ENCODE measurements at regions not wholly inside any gene's neighbourhood (a gene's known extent, or its start where the extent isn't known, plus 50 kb on each side); places are given as distances from the start of the nearest gene placed in this dataset.

DNA sequence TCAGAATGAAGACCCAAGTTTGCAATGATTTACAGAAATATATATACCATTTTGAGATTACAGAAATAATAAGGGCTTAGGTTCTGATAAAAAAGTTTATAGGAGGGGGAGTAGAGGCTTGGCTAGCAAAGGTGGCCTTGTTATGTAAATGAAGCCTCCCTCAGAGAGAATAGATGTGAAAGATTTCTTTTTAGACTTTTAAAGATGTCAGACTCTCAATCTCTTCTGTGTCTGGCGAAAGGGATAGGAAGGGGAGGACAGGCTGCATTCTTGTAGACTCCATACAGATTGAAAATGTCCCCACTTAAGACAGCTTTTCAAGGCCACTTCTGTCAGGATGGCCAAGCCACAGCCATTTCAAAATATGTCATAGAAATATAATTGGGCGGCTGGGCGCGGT is 63.1 kb upstream of the CLINT1 start:
- peaks cover 64% of the 10 kb centered on the region for H3K4me1 ChIP-seq
- in situ Hi-C loops (cut with MboI; ENCODE audit: low sequenced_read_pairs) = no loop called here
- H3K27me3 ChIP-seq (ENCODE audit: low read depth) = no peaks in the 10 kb centered on the region
- DNase-seq (ENCODE audit: low spot score in 2 of 2) = peak; percentile 39 to 87
- H3K36me3 ChIP-seq (replicated peaks) = no peaks in the 10 kb centered on the region
- no peak overlapping the region for H3K4me3 ChIP-seq
- H3K9me3 ChIP-seq = no peaks in the 10 kb centered on the region

DNA sequence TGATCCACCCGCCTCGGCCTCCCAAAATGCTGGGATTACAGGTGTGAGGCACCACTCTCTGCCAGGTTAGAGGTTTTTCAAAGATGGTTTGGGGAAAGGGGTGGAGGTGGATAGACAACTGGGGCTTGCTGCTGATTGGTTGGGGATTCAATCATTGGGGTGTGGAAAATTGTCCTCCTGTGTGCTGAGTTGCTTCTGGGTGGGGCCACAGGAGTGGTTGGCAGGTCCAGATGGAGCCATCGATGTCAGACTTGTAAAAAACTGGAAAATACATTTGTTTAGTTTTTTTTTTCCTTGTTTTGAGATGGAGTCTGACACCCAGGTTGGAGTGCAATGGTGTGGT is 61.9 kb upstream of the CLINT1 start:
- Histone ChIP-seq H3K36me3 (replicated peaks) (no peaks in the 10 kb centered on the region), H3K4me1 (peaks cover 58% of the 10 kb centered on the region)
- in situ Hi-C loops (cut with MboI; ENCODE audit: low sequenced_read_pairs) = no loop called here

DNA sequence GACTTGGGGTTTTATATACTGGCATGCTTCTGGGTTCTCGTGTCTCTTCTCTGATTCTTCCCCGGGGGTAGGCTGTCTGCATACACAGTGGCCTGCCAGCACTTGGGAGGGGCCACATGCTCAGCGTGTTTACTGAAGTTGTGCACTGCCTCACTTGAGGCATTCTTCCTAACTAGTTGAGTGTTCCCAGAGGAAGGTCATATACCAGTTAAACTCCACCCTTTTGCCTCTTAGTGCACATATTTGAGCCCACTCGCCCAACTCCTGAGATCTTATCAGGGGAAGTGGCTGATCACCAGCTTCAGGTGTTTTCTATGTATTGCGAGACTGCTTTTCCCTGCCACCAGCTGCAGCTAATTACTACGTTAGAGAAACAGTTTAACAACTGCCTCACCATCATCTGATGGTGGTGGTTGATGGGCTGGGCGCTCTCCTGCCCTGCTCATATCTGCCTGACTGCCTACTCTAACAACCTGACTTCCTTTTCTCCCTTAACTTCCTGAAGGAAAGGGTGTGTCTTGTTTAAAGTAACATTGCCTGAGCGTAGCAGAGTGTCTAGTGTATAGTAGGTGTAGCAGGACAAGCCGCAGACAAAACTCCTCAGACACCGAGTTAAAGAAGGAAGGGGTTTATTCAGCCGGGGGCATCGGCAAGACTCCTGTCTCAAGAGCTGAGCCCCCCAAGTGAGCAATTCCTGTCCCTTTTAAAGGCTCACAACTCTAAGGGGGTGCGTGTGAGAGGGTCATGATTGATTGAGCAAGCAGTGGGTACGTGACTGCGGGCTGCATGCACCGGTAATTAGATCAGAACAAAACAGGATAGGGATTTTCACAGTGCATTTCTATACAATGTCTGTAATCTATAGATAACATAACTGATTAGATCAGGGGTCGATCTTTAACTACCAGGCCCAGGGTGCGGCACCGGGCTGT is 60.1 kb upstream of the CLINT1 start:
- DNase-seq (ENCODE audit: low spot score in 2 of 2) = peak in 1 of 2 experiments; percentile 34
- Histone ChIP-seq H3K27me3 (ENCODE audit: low read depth) (no peaks in the 10 kb centered on the region; the same call in 1 of the 2 replicates), H3K9me3 (no peaks in the 10 kb centered on the region), H3K36me3 (replicated peaks) (no peaks in the 10 kb centered on the region), H3K4me3 (no peak overlapping the region), H3K4me1 (peaks cover 58% of the 10 kb centered on the region)
- in situ Hi-C loops (cut with MboI; ENCODE audit: low sequenced_read_pairs) = no loop called here

More for the DNA sequence above, 61.9 kb upstream of the CLINT1 start:
- no peak for DNase-seq (ENCODE audit: low spot score in 2 of 2)
- H3K4me3 ChIP-seq = no peak overlapping the region
- no peaks in the 10 kb centered on the region for H3K27me3 ChIP-seq (ENCODE audit: low read depth)
- H3K9me3 ChIP-seq = no peaks in the 10 kb centered on the region

DNA sequence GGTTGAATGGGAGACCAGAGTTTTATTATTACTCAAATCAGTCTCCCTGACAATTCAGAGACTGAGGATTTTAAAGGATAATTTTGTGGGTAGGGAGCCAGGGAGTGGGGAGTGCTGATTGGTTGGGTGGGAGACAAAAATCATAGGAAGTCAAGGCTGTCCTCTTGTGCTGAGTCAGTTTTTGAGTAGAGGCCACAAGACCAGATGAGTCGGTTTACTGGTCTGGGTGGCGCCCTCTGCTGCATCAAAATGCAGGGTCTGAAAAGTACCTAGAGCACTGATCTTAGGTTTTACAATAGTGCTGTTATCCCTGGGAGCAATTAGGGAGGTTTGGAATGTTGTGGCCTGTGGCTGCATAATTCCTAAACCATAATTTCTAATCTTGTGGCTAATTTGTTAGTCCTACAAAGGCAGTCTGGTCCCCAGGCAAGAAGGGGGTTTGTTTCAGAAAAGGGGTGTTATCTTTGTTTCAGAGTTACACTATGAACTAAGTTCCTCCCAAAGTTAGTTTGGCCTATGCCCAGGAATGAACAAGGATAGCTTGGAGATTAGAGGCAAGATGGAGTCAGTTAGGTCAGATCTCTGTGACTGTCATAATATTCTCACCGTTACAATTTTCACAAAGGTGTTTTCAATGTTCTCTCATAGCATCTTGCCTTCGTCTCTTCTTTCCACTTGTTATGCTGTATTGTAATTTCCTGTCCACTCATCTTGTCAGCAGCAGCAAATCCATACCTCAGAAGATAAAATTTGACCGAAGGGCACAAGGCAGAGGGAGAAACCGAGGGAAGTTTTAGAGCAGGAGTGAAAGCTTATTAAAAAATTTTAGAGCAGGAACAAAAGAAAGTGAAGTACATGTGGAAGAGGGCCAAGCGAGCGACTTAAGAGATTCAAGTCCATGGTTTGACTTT is 59.2 kb upstream of the CLINT1 start:
- DNase-seq (ENCODE audit: low spot score in 2 of 2) = peak; percentile 82 to 90
- H3K9me3 ChIP-seq = no peaks in the 10 kb centered on the region
- no peaks in the 10 kb centered on the region; the same call in 1 of the 2 replicates for H3K27me3 ChIP-seq (ENCODE audit: low read depth)
- H3K36me3 ChIP-seq (replicated peaks) = no peaks in the 10 kb centered on the region
- in situ Hi-C loops (cut with MboI; ENCODE audit: low sequenced_read_pairs) = no loop called here
- H3K4me1 ChIP-seq = peaks cover 55% of the 10 kb centered on the region
- no peak overlapping the region for H3K4me3 ChIP-seq

DNA sequence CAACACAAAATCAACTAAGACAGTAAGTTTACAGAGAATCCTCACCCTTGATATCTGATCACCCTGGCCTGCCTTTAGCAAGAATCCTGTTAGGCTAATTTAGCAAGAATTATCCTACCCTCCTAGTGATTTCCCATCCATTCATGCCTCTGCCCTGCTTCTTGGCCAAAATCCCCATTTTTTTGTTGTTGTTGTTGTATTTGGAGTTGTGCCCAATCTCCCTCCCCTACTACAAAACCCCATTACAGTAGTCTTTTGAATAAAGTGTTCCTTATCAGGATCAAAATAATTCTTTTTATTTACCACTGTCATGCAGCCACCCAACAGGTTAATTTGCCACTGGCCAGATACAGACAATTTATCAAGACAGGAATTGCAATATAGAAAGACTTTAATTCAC is 58.5 kb upstream of the CLINT1 start:
- DNase-seq (ENCODE audit: low spot score in 2 of 2) = no peak
- Histone ChIP-seq H3K9me3 (no peaks in the 10 kb centered on the region), H3K4me3 (no peak overlapping the region), H3K27me3 (ENCODE audit: low read depth) (no peaks in the 10 kb centered on the region; the same call in 1 of the 2 replicates), H3K4me1 (peaks cover 53% of the 10 kb centered on the region), H3K36me3 (replicated peaks) (no peaks in the 10 kb centered on the region)
- in situ Hi-C loops (cut with MboI; ENCODE audit: low sequenced_read_pairs) = no loop called here

DNA sequence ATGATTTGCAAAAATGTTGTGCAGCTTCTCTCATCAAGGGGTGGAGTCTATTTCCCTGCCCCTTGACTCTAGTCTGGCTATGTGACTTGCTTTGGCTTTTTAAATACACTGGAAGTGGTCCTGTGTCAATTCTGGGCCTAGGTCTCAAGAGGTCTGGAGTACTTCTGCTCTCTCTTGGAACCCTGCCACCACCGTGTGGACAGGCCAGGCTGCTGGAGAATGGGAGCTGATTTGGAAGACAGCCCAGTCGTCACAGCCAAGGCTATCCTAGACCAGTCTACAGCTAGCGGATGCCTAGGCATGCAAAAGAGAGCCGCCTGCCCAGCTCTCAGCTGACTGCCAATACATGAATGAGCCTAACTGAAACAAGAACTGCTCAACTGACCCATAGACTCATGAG is 56.7 kb upstream of the CLINT1 start:
- peak in 1 of 2 experiments; percentile 51 for DNase-seq (ENCODE audit: low spot score in 2 of 2)
- in situ Hi-C loops (cut with MboI; ENCODE audit: low sequenced_read_pairs) = no loop called here

DNA sequence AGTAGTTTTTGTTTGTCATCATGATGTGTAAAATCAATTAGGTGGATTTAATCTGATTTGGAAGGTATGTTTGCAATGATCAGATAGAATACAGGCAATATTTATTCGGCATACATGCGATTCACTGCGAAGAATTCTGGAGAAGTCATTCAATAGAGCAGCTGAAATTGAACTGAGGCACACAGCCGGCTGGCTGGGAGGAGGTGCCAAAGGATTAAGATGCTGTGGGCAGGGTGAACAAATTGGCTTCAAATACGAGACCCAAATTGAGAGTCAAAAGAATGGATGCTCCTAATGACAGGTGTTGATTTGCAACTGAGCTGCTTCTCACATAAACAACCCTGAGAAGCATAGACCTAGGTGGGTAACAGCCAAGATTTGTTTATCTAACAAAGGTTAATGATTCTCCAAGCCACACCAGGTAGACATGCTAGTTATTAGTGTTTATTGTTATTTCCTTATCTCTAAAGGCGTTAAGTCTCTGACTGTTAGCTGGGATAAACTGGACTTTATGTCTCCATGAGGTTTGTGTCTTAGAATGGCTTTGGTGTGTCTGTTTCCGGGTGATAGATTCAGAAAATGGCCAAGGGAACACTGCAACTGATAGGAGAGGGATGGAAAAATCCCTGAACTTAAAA is 55.3 kb upstream of the CLINT1 start:
- in situ Hi-C loops (cut with MboI; ENCODE audit: low sequenced_read_pairs) = no loop called here
- no peak overlapping the region for H3K4me3 ChIP-seq
- H3K4me1 ChIP-seq = peaks cover 23% of the 10 kb centered on the region
- H3K9me3 ChIP-seq = no peaks in the 10 kb centered on the region
- DNase-seq (ENCODE audit: low spot score in 2 of 2) = no peak
- H3K36me3 ChIP-seq (replicated peaks) = no peaks in the 10 kb centered on the region
- H3K27me3 ChIP-seq (ENCODE audit: low read depth) = no peaks in the 10 kb centered on the region; the same call in 1 of the 2 replicates

More for the DNA sequence above, 56.7 kb upstream of the CLINT1 start:
- Histone ChIP-seq H3K4me3 (no peak overlapping the region), H3K4me1 (peaks cover 34% of the 10 kb centered on the region), H3K36me3 (replicated peaks) (no peaks in the 10 kb centered on the region), H3K27me3 (ENCODE audit: low read depth) (no peaks in the 10 kb centered on the region; the same call in 1 of the 2 replicates), H3K9me3 (no peaks in the 10 kb centered on the region)

DNA sequence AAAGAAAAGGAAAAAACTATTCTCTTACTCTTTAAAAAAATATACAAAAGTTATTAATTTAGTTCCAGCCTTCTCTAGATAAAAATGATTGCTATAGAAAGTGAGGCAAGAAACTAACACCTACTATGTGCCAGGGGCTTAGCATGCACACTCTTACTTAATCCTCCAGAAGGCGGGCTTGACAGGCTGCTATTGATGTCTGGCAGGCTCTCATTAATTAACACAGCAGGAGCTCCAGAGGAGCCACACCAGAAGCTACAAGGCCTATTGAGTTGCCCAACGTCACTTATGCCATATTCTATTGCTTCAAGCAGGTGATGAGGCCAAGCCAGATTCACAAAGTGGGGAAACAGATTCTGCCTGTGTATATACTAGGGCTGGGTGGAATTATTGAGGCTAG is 54.6 kb upstream of the CLINT1 start:
- H3K4me1 ChIP-seq = peaks cover 16% of the 10 kb centered on the region
- in situ Hi-C loops (cut with MboI; ENCODE audit: low sequenced_read_pairs) = no loop called here
- no peak for DNase-seq (ENCODE audit: low spot score in 2 of 2)

DNA sequence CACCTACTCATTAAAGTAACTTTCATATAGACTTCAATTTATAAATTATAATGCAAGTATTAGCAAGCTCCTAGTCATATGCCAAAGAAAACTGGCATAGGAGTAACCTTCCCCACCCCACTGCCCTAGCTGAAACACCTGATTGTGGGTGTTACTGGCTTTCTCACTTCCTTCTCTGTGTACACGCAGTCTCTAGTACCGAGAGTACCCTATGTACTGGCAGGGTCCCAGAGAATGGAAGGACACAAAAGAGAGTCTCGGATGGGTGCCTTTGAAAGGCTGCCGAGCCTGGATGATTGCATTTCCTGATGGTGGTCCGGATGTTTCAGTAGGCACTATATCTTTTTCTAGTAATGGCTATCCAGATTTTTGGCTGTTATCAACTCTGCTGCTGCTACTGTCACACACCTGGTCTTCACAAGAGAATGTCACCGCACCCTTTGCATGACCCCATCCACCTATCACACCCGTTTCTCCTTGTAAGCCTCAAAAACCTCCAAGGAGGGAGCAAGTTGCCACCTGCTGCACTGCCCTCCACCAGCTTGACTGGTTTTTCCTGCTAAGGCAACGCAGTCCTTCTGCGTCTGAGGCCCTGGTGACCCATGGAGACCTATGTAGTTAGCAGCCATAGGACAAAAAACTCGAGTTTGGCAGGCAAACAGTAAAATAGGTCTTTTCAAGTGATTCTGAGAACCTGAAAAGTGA is 53.8 kb upstream of the CLINT1 start:
- H3K9me3 ChIP-seq = no peaks in the 10 kb centered on the region
- H3K4me1 ChIP-seq = peaks cover 8% of the 10 kb centered on the region
- H3K36me3 ChIP-seq (replicated peaks) = no peaks in the 10 kb centered on the region
- in situ Hi-C loops (cut with MboI; ENCODE audit: low sequenced_read_pairs) = no loop called here
- no peak for DNase-seq (ENCODE audit: low spot score in 2 of 2)
- H3K27me3 ChIP-seq (ENCODE audit: low read depth) = no peaks in the 10 kb centered on the region; the same call in 1 of the 2 replicates
- H3K4me3 ChIP-seq = no peak overlapping the region

More for the DNA sequence above, 54.6 kb upstream of the CLINT1 start:
- no peak overlapping the region for H3K4me3 ChIP-seq
- no peaks in the 10 kb centered on the region for H3K9me3 ChIP-seq
- H3K36me3 ChIP-seq (replicated peaks) = no peaks in the 10 kb centered on the region
- H3K27me3 ChIP-seq (ENCODE audit: low read depth) = no peaks in the 10 kb centered on the region; the same call in 1 of the 2 replicates

DNA sequence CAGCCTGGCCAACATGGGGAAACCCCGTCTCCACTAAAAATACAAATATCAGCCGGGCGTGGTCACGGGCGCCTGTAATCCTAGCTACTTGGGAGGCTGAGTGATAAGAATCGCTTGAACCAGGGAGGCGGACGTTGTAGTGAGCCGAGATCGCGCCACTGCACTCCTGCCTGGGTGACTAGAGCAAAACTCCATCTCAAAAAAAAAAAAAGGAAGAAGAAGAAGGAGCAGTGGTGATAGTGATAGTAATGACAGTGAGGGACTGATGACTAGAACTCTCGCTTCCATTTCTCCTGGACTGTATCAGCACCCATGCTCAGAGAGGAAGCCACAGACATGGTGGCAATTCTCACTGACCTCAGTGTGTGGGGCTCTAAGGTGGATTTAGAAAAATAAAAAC is 52.6 kb upstream of the CLINT1 start:
- Histone ChIP-seq H3K4me3 (no peak overlapping the region), H3K27me3 (ENCODE audit: low read depth) (no peaks in the 10 kb centered on the region; the same call in 1 of the 2 replicates), H3K4me1 (no peaks in the 10 kb centered on the region), H3K36me3 (replicated peaks) (no peaks in the 10 kb centered on the region), H3K9me3 (no peaks in the 10 kb centered on the region)
- in situ Hi-C loops (cut with MboI; ENCODE audit: low sequenced_read_pairs) = no loop called here
- DNase-seq (ENCODE audit: low spot score in 2 of 2) = no peak
